GM23338 (cell line): ENCODE measurements at regions not wholly inside any gene's neighbourhood (a gene's known extent, or its start where the extent isn't known, plus 50 kb on each side); places are given as distances from the start of the nearest gene placed in this dataset.

Source experiments
- ATAC-seq: fragments of 200-7000 bp; cut with Tn5 transposase; 3 replicates; pipeline ENCODE4 v1.9.1; 2020
- DNase-seq: peaks from one replicate; pipeline ENCODE4 v3.0.0-alpha.2; 2015; ENCODE audit warnings: low spot score
- H2AFZ ChIP-seq: fragments of 200-600 bp; sonication (generic); 2 replicates; pipeline ENCODE4 v1.8.0; 2016; ENCODE audit warnings: antibody characterized with exemption, mild to moderate bottlenecking, moderate library complexity
- H3F3A ChIP-seq: fragments of 200-600 bp; sonication (generic); replicated peaks from 2 replicates; pipeline ENCODE4 v1.8.0; 2017; ENCODE audit warnings: antibody characterized with exemption, mixed run types, low read depth
- H3K27ac ChIP-seq: fragments of 200-600 bp; sonication (generic); 2 replicates; pipeline ENCODE4 v1.6.1; 2016; ENCODE audit warnings: low read depth
- H3K27me3 ChIP-seq: fragments of 200-600 bp; sonication (generic); 2 replicates; pipeline ENCODE4 v1.8.0; 2016; ENCODE audit warnings: mild to moderate bottlenecking, mixed run types, moderate library complexity; ENCODE audit not compliant: insufficient read depth
- H3K36me3 ChIP-seq: fragments of 200-600 bp; sonication (generic); 2 replicates; pipeline ENCODE4 v1.8.0; 2016; ENCODE audit warnings: mild to moderate bottlenecking; ENCODE audit not compliant: insufficient read depth
- H3K4me1 ChIP-seq: fragments of 200-600 bp; sonication (generic); 2 replicates; pipeline ENCODE4 v1.8.0; 2016; ENCODE audit warnings: mild to moderate bottlenecking, moderate library complexity; ENCODE audit not compliant: insufficient read depth
- H3K4me2 ChIP-seq: fragments of 200-600 bp; sonication (generic); 2 replicates; pipeline ENCODE4 v1.7.1; 2017; ENCODE audit warnings: mixed run types
- H3K4me3 ChIP-seq: fragments of 200-600 bp; sonication (generic); 2 replicates; pipeline ENCODE4 v1.6.1; 2016; ENCODE audit warnings: mixed run types
- H3K79me2 ChIP-seq: fragments of 200-600 bp; sonication (generic); replicated peaks from 2 replicates; pipeline ENCODE4 v1.8.0; 2017; ENCODE audit warnings: mild to moderate bottlenecking; ENCODE audit not compliant: insufficient read depth
- H3K9me2 ChIP-seq: fragments of 200-600 bp; sonication (generic); 2 replicates; pipeline ENCODE4 v1.8.0; 2017; ENCODE audit not compliant: insufficient read depth
- H4K20me1 ChIP-seq: fragments of 200-600 bp; sonication (generic); replicated peaks from 2 replicates; pipeline ENCODE4 v1.8.0; 2017; ENCODE audit warnings: mild to moderate bottlenecking; ENCODE audit not compliant: insufficient read depth
- H3K27ac Mint-ChIP-seq: 2 replicates; pipeline ENCODE4 v1.8.0; 2020; ENCODE audit warnings: inconsistent platforms, mild to moderate bottlenecking, moderate library complexity, mixed read lengths
- H3K27me3 Mint-ChIP-seq: 3 replicates; pipeline ENCODE4 v1.8.0; 2022; ENCODE audit warnings: low read depth, mild to moderate bottlenecking, moderate library complexity, mixed read lengths, inconsistent platforms; ENCODE audit not compliant: insufficient read depth, poor library complexity
- H3K36me3 Mint-ChIP-seq: 3 replicates; pipeline ENCODE4 v1.8.0; 2021; ENCODE audit warnings: low read depth, mild to moderate bottlenecking, inconsistent platforms, moderate library complexity, mixed read lengths
- H3K4me1 Mint-ChIP-seq: 3 replicates; pipeline ENCODE4 v1.8.0; 2020; ENCODE audit warnings: mild to moderate bottlenecking, inconsistent platforms, mixed read lengths
- H3K4me3 Mint-ChIP-seq: 3 replicates; pipeline ENCODE4 v1.8.0; 2021; ENCODE audit warnings: moderate library complexity, mild to moderate bottlenecking, inconsistent platforms, mixed read lengths
- H3K9me3 Mint-ChIP-seq: 3 replicates; pipeline ENCODE4 v1.8.0; 2020; ENCODE audit warnings: moderate library complexity, mild to moderate bottlenecking, inconsistent platforms, mixed read lengths
- CREB1 ChIP-seq: fragments of 250-450 bp; sonication (Bioruptor Pico); IDR thresholded peaks from 2 replicates; pipeline ENCODE4 v1.5.0; 2020; ENCODE audit warnings: low read depth, mild to moderate bottlenecking, moderate library complexity
- CTCF ChIP-seq, 2 experiments: fragments of 200-600 bp in 1 of 2; sonication (generic) in 1 of 2; conservative IDR thresholded peaks; 2 replicates each; pipeline versions ENCODE4 v1.5.1 to v1.6.1; 2016 to 2017; ENCODE audit warnings: antibody characterized with exemption in 2 of 2, low read depth in 2 of 2, mild to moderate bottlenecking in 2 of 2, moderate library complexity in 1 of 2
- EZH2 ChIP-seq: fragments of 200-600 bp; sonication (generic); IDR thresholded peaks from one replicate; pipeline ENCODE4 v1.8.0; 2017; ENCODE audit warnings: antibody characterized with exemption, mild to moderate bottlenecking, low read depth; ENCODE audit not compliant: unreplicated experiment
- EZH2phosphoT487 ChIP-seq: fragments of 200-600 bp; sonication (generic); IDR thresholded peaks from one replicate; pipeline ENCODE4 v1.8.1; 2018; ENCODE audit warnings: antibody characterized with exemption; ENCODE audit not compliant: unreplicated experiment
- JUNB ChIP-seq: IDR thresholded peaks from one replicate; pipeline ENCODE4 v1.6.1; 2016; ENCODE audit warnings: antibody characterized with exemption; ENCODE audit not compliant: unreplicated experiment
- NANOG ChIP-seq: IDR thresholded peaks from 2 replicates; pipeline ENCODE4 v1.6.1; 2016; ENCODE audit warnings: antibody characterized with exemption, borderline replicate concordance
- POLR2AphosphoS5 ChIP-seq: IDR thresholded peaks from 2 replicates; pipeline ENCODE4 v1.6.1; 2016; ENCODE audit warnings: antibody characterized with exemption, low read depth
- STAT1 ChIP-seq: IDR thresholded peaks from one replicate; pipeline ENCODE4 v1.6.1; 2016; ENCODE audit warnings: antibody characterized with exemption; ENCODE audit not compliant: unreplicated experiment
- ZNF114 ChIP-seq: fragments of 250-450 bp; sonication (Bioruptor Pico); IDR thresholded peaks from 2 replicates; pipeline ENCODE4 v1.5.0; 2020; ENCODE audit warnings: mild to moderate bottlenecking, moderate library complexity
- ZNF331 ChIP-seq: fragments of 250-450 bp; sonication (Bioruptor Pico); IDR thresholded peaks from 2 replicates; pipeline ENCODE4 v1.5.0; 2020; ENCODE audit warnings: low read depth, mild to moderate bottlenecking, moderate library complexity
- TF ChIP-seq, protein P1 (sequence below): IDR thresholded peaks from 2 replicates; pipeline ENCODE4 v1.6.1; 2016; ENCODE audit warnings: antibody characterized with exemption
- TF ChIP-seq, protein P2 (sequence below): fragments of 250-450 bp; sonication (Bioruptor Pico); IDR thresholded peaks from 2 replicates; pipeline ENCODE4 v1.5.0; 2020; ENCODE audit warnings: mild to moderate bottlenecking, moderate library complexity
- TF ChIP-seq, protein P3 (sequence below): IDR thresholded peaks from one replicate; pipeline ENCODE4 v1.6.1; 2018; ENCODE audit warnings: antibody characterized with exemption; ENCODE audit not compliant: unreplicated experiment

GRCh38 chr4:136680271-136680670 lies 852.0 kb downstream of the PCDH18 start:
- no peak for DNase-seq
- H3K27ac Mint-ChIP-seq, result no peak overlapping the region
- no peak for TF ChIP-seq POLR2AphosphoS5
- TF ChIP-seq CTCF (conservative IDR thresholded peaks at IDR 0.05; ENCODE audit: low read depth in 2 of 2), result no peak
- TF ChIP-seq EZH2, result no peak
- TF ChIP-seq, protein P1, sequence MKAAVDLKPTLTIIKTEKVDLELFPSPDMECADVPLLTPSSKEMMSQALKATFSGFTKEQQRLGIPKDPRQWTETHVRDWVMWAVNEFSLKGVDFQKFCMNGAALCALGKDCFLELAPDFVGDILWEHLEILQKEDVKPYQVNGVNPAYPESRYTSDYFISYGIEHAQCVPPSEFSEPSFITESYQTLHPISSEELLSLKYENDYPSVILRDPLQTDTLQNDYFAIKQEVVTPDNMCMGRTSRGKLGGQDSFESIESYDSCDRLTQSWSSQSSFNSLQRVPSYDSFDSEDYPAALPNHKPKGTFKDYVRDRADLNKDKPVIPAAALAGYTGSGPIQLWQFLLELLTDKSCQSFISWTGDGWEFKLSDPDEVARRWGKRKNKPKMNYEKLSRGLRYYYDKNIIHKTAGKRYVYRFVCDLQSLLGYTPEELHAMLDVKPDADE, result no peak
- TF ChIP-seq ZNF331 (CRISPR knock-in tag), result no peak
- TF ChIP-seq, protein P2, sequence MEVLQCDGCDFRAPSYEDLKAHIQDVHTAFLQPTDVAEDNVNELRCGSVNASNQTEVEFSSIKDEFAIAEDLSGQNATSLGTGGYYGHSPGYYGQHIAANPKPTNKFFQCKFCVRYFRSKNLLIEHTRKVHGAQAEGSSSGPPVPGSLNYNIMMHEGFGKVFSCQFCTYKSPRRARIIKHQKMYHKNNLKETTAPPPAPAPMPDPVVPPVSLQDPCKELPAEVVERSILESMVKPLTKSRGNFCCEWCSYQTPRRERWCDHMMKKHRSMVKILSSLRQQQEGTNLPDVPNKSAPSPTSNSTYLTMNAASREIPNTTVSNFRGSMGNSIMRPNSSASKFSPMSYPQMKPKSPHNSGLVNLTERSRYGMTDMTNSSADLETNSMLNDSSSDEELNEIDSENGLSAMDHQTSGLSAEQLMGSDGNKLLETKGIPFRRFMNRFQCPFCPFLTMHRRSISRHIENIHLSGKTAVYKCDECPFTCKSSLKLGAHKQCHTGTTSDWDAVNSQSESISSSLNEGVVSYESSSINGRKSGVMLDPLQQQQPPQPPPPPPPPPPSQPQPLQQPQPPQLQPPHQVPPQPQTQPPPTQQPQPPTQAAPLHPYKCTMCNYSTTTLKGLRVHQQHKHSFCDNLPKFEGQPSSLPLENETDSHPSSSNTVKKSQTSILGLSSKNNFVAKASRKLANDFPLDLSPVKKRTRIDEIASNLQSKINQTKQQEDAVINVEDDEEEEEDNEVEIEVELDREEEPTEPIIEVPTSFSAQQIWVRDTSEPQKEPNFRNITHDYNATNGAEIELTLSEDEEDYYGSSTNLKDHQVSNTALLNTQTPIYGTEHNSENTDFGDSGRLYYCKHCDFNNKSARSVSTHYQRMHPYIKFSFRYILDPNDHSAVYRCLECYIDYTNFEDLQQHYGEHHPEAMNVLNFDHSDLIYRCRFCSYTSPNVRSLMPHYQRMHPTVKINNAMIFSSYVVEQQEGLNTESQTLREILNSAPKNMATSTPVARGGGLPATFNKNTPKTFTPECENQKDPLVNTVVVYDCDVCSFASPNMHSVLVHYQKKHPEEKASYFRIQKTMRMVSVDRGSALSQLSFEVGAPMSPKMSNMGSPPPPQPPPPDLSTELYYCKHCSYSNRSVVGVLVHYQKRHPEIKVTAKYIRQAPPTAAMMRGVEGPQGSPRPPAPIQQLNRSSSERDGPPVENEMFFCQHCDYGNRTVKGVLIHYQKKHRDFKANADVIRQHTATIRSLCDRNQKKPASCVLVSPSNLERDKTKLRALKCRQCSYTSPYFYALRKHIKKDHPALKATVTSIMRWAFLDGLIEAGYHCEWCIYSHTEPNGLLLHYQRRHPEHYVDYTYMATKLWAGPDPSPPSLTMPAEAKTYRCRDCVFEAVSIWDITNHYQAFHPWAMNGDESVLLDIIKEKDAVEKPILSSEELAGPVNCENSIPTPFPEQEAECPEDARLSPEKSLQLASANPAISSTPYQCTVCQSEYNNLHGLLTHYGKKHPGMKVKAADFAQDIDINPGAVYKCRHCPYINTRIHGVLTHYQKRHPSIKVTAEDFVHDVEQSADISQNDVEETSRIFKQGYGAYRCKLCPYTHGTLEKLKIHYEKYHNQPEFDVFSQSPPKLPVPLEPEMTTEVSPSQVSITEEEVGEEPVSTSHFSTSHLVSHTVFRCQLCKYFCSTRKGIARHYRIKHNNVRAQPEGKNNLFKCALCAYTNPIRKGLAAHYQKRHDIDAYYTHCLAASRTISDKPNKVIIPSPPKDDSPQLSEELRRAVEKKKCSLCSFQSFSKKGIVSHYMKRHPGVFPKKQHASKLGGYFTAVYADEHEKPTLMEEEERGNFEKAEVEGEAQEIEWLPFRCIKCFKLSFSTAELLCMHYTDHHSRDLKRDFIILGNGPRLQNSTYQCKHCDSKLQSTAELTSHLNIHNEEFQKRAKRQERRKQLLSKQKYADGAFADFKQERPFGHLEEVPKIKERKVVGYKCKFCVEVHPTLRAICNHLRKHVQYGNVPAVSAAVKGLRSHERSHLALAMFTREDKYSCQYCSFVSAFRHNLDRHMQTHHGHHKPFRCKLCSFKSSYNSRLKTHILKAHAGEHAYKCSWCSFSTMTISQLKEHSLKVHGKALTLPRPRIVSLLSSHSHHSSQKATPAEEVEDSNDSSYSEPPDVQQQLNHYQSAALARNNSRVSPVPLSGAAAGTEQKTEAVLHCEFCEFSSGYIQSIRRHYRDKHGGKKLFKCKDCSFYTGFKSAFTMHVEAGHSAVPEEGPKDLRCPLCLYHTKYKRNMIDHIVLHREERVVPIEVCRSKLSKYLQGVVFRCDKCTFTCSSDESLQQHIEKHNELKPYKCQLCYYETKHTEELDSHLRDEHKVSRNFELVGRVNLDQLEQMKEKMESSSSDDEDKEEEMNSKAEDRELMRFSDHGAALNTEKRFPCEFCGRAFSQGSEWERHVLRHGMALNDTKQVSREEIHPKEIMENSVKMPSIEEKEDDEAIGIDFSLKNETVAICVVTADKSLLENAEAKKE (CRISPR knock-in tag), result no peak
- no peak for TF ChIP-seq EZH2phosphoT487
- no peak for TF ChIP-seq STAT1
- TF ChIP-seq, protein P3, sequence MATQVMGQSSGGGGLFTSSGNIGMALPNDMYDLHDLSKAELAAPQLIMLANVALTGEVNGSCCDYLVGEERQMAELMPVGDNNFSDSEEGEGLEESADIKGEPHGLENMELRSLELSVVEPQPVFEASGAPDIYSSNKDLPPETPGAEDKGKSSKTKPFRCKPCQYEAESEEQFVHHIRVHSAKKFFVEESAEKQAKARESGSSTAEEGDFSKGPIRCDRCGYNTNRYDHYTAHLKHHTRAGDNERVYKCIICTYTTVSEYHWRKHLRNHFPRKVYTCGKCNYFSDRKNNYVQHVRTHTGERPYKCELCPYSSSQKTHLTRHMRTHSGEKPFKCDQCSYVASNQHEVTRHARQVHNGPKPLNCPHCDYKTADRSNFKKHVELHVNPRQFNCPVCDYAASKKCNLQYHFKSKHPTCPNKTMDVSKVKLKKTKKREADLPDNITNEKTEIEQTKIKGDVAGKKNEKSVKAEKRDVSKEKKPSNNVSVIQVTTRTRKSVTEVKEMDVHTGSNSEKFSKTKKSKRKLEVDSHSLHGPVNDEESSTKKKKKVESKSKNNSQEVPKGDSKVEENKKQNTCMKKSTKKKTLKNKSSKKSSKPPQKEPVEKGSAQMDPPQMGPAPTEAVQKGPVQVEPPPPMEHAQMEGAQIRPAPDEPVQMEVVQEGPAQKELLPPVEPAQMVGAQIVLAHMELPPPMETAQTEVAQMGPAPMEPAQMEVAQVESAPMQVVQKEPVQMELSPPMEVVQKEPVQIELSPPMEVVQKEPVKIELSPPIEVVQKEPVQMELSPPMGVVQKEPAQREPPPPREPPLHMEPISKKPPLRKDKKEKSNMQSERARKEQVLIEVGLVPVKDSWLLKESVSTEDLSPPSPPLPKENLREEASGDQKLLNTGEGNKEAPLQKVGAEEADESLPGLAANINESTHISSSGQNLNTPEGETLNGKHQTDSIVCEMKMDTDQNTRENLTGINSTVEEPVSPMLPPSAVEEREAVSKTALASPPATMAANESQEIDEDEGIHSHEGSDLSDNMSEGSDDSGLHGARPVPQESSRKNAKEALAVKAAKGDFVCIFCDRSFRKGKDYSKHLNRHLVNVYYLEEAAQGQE, result no peak
- TF ChIP-seq ZNF114 (CRISPR knock-in tag), result no peak
- TF ChIP-seq CREB1 (CRISPR knock-in tag), result no peak
- no peak for TF ChIP-seq JUNB
- TF ChIP-seq NANOG, result no peak

More at GRCh38 chr4:136680271-136680670, 852.0 kb downstream of the PCDH18 start:
- Histone ChIP-seq H3K4me2 (no peak overlapping the region), H3F3A (no peaks in the 10 kb centered on the region), H4K20me1 (no peaks in the 10 kb centered on the region), H3K27me3 (no peaks in the 10 kb centered on the region), H3K9me2 (no peaks in the 10 kb centered on the region), H3K36me3 (no peaks in the 10 kb centered on the region), H3K4me3 (no peak overlapping the region), H3K27ac (no peak overlapping the region), H3K79me2 (no peaks in the 10 kb centered on the region), H2AFZ (no peak overlapping the region), H3K4me1 (no peaks in the 10 kb centered on the region)
- H3K9me3 Mint-ChIP-seq, result no peaks in the 10 kb centered on the region
- no peaks in the 10 kb centered on the region for H3K36me3 Mint-ChIP-seq
- no peaks in the 10 kb centered on the region for H3K4me1 Mint-ChIP-seq
- no peaks in the 10 kb centered on the region for H3K27me3 Mint-ChIP-seq
- no peak for ATAC-seq
- no peak overlapping the region for H3K4me3 Mint-ChIP-seq
